HG02885 (cell line): ENCODE measurements at regions not wholly inside any gene's neighbourhood (a gene's known extent, or its start where the extent isn't known, plus 50 kb on each side); places are given as distances from the start of the nearest gene placed in this dataset.
"Not testable (repeated sequence)": the region's sequence is repeated elsewhere in the genome, so short reads cannot be mapped to it uniquely, and the experiment has no call there.

Source experiments
- ATAC-seq: cut with Tn5 transposase; IDR thresholded peaks from one replicate; pipeline ENCODE4 v1.9.1; 2021; ENCODE audit warnings: mild to moderate bottlenecking; ENCODE audit not compliant: unreplicated experiment, poor library complexity

DNA sequence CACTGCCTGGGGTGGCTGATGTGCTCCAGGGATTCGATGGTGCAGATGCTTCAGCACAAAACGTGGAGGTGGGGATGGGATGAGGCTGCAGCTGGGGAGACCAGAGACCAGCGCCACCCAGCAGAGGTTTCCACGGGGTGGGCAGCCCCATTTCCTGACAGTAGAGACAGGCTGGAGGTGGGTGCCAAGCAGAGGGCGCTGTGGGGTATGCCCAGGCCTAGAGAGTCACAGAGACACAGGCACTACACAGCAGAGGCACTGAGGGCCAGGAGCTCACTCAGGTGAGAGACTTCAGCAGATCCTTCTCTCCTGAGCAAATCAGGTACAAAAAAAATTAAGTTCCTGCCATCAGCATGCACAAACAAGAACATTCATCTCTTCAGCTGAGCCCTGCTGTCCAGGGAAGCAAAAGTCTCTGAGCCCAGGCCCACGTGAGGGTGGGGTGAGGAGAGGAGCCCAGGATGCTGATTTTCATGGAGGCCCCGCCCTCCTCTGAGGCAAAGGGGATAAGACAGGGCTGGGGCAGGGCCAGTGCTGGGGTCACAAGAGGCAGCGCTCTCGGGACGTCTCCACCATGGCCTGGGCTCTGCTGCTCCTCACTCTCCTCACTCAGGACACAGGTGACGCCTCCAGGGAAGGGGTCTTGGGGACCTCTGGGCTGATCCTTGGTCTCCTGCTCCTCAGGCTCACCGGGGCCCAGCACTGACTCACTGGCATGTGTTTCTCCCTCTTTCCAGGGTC, 53.1 kb downstream of the GGTLC2 start:
- ATAC-seq = no peak

GRCh38 chr22:22698263-22698750, 53.9 kb downstream of the GGTLC2 start:
- ATAC-seq = no peak

GRCh38 chr22:22700631-22701030, 56.2 kb downstream of the GGTLC2 start:
- ATAC-seq = no peak

- ATAC-seq = not testable (repeated sequence)
These were observed 57.1 kb downstream of the GGTLC2 start for GRCh38 chr22:22701557-22701956.

DNA sequence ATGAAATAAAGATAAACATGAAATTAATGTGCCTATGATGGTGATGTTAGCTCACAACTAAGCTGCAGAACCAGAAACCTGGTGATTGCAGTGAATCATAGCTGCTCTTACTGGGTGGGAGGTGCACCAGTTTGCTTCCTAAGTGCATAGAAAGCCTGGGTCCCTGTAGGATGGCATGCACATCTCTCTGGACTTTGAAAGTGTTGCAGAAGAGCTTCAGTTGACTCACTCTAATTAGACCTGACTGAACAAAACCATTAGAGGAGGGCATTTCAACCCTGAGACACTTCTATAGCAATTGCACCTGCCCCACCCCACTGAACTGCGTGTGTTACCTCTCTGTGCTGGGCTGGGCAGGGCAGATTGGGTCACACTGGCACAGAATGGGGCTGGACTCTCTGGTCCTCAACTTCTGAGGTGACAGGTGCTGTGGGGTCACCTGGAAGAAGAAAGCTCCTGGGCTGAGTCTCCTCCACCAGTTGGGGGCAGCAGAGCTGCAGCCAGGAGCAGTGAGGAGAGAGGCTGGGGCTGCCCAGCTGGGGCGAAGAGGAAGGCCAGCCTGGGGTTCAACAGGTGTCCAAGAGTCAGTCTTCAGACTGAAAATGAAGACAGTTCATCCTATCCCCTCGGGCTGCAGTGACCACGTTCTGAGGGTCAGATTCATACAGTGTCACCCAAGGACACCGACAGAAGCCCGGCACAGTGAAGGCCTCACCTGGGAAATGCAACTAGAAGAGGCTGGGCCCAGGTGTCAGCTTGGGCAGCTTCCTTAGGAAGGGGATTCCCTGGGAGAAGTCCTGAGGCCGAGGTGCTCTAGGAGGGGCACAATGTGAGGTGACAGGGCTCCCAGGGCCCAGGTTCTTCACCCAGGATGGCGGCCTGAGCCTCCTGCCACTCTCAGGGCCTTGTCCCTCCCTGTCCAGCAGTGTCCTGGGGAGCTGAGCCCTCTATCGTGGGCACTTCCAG, 58.1 kb downstream of the GGTLC2 start:
- no peak for ATAC-seq

DNA sequence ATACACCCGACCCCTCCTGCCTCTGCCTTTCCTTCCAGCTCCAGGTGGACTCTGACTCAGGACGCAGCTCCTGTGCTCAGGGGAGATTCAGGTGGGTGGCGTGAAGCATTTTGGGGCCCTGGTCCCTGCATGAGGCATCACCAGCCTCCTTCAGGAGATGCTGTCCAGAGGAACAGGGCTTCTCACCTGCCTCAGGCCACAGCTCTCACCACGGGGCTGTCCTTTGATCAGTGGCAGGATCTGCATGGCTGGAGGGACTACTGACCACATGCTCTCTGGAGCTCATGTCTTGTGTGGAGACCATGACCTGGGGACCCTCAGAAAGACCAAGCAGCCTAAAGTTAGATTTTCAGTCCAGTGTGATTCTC, 58.8 kb downstream of the GGTLC2 start:
- no peak for ATAC-seq

GRCh38 chr22:22703715-22704114, 59.3 kb downstream of the GGTLC2 start:
- ATAC-seq = no peak

- no peak for ATAC-seq
These were observed 59.9 kb downstream of the GGTLC2 start for GRCh38 chr22:22704156-22704946.

DNA sequence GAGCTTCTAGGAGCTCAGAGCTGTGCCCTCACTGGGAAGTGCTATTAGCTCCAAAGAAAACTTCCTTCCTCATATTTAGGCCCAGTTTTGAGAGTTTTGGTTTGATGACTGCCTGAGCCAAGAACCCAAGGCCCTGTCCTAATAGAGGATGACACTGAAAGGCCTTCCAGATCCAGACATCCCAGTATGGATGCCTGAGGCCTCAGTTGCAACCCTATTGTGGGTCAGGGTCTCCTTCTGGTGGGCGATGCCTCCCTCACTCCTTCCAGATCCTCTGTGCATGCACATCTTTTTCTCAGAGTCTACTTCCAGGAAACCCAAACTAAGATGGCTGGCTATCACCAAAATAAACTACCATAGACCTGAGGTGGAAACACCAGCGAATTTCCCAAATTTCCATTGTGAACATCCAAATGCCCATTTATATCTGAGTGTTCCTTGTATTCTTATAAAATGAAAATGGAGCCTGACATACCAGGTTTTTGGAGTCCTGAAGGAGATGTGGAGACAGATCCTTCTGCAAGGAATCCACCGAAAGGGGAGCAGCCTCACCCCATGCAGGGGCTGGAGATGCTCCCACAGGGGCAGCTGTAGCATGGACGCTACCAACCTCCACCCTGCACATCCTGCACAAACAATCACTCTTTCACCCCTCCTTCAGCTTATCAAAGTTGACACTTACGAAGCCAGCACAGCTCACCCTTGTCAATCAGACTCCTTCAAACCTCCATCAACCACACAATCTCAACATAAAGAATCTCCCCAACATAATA, 61.1 kb downstream of the GGTLC2 start:
- no peak for ATAC-seq

DNA sequence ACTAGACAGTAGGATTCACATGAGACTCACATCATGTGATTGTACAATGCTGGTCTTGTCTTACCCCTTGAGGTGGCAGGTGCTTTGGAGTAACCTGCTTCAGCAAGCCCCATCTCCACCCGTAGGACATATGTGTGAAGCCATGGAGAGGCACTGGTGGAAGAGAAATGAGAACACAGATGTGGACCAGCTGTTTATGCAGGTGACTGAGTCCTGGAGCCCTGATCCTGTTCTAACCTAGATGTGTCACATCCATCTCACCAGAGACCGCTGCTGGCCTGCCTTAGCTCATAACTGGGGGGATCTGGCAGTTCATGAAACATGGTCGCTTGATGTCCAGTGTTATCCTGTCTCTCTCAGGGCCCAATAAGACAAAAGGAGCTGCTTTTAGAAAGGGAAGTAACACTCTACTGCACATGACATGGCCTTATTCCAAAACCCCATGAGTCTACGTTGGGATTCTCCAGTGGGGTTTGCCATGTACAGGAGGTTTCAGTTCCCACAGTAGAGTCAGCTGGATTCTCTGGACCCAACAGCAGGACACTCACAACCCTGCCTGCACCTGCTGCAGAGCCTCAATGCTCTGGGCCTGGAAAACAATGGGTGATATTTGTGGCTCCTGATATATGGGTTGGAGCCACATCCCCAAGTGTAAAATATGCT, 62.0 kb downstream of the GGTLC2 start:
- no peak for ATAC-seq

DNA sequence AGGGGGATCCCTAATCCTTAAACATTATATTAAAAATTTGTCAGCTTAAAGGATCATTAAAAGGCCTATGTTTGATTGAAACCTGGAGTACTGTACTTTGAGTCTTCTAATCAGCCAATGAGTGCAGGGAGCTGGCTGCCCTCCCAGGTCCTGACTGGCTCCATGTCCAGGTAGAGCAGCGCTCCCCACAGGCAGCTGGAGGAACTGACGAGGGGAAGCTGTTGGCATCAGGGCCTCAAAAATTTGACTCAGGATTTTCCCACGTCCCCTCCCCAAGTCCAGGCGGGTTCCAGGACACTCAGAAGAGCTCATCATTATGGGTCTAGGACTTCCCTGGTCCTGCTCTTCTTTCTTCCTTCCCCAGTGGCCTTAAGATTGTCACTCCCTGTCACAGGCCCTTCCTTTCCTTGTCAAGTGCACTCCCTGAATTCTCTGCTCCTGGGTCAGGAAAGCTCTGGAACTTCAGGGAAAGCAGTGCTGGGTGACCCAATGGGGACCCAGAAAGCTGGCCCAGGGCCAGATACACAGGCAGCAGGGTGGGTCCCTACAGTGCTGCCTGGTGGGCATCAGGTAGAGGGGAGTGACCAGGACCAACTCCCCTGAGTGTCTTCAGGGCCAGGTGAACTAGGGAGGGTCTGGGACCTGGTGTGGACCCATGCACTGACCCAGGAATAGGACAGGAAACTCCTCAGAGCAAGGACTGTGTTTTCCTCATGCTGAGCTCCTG, 65.5 kb downstream of the GGTLC2 start:
- no peak for ATAC-seq

DNA sequence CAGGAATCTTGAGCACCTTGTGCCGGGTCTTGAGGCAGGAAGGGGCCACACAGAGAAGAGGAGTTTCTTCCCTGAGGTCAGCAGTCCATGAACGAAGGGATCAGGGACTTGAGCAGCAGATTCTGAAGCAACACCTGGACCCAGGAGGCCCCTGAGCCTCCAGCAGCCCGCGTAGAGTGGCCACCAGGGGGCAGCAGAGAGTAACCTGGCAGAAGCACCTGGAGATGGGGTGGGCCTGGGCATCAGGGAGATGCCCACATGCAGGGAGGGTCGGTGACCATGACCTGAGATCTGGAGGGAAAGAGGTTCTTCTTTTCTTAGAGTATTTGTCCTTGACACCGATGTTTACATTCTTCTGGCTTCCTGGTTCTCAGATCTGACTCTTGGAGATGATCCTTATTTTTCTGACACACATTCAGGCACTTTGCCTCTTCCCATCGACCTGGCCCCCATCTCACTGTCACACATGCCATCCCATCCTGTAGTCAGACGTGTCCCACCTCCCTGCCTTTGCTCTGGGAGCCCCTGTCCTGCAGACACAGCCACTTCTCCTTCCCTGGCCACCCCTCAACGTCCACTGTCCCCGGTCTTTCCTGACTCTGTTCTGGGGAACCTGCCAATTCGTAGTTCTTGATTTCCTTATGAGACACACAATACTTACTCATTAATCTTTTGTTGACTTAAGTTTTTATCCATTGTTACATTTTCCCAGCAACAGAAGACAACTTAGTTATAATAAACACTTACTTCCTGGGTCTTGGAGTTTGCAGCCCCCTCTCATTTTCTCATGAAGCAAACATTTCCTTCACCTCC, 66.5 kb downstream of the GGTLC2 start:
- ATAC-seq = no peak

- ATAC-seq = no peak
These were observed 67.1 kb downstream of the GGTLC2 start for GRCh38 chr22:22711532-22711913.

- ATAC-seq = no peak
These were observed 67.8 kb downstream of the GGTLC2 start for GRCh38 chr22:22712092-22712658.

DNA sequence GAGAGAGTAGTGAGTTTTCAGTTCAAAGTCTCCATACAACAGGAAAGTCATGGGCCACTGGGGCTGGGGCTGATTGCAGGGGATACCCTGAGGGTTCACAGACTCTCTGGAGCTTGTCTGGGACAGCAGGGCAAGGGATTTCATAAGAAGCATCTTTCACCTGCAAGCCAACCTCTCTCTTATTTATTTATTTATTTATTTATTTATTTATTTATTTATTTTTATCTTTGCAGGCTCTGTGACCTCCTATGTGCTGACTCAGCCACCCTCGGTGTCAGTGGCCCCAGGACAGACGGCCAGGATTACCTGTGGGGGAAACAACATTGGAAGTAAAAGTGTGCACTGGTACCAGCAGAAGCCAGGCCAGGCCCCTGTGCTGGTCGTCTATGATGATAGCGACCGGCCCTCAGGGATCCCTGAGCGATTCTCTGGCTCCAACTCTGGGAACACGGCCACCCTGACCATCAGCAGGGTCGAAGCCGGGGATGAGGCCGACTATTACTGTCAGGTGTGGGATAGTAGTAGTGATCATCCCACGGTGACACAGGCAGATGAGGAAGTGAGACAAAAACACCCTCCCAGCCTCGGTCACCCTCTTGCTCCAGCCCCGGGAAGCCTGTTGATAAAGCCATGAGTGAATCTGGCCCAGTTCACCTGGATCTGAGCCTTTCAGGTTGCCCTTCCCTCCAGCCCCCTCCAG, 68.4 kb downstream of the GGTLC2 start:
- no peak for ATAC-seq

- ATAC-seq = no peak
These were observed 69.0 kb downstream of the GGTLC2 start for GRCh38 chr22:22713416-22713815.
